IPS-11a (cell line): ENCODE measurements at regions not wholly inside any gene's neighbourhood (a gene's known extent, or its start where the extent isn't known, plus 50 kb on each side); places are given as distances from the start of the nearest gene placed in this dataset.
"Not testable (repeated sequence)": the region's sequence is repeated elsewhere in the genome, so short reads cannot be mapped to it uniquely, and the experiment has no call there.

Experiments
- H3K4me3 ChIP-seq: one replicate; pipeline ENCODE4 v1.5.1; 2013; ENCODE audit warnings: low read depth, low read length, control low read depth

- H3K4me3 ChIP-seq, result no peak overlapping the region
Measured at GRCh38 chr17:72565006-72565405, 444.2 kb downstream of the SOX9 start.

- no peak overlapping the region for H3K4me3 ChIP-seq
Measured at GRCh38 chr17:72565758-72566157, 444.9 kb downstream of the SOX9 start.

GRCh38 chr17:72566671-72567484 lies 446.1 kb downstream of the SOX9 start:
- H3K4me3 ChIP-seq, result no peak overlapping the region

- H3K4me3 ChIP-seq, result no peak overlapping the region
Measured at GRCh38 chr17:72567774-72568173, 447.0 kb downstream of the SOX9 start.

GRCh38 chr17:72569148-72569946 lies 448.5 kb downstream of the SOX9 start:
- no peak overlapping the region for H3K4me3 ChIP-seq

- H3K4me3 ChIP-seq, result no peak overlapping the region
Measured at GRCh38 chr17:72571813-72572396, 451.1 kb downstream of the SOX9 start.

GRCh38 chr17:72572604-72573491 lies 452.0 kb downstream of the SOX9 start:
- H3K4me3 ChIP-seq, result no peak overlapping the region

- H3K4me3 ChIP-seq, result not testable (repeated sequence)
Measured at GRCh38 chr17:72573492-72573801, 452.6 kb downstream of the SOX9 start.

GRCh38 chr17:72574675-72575510 lies 454.1 kb downstream of the SOX9 start:
- H3K4me3 ChIP-seq, result no peak overlapping the region

- H3K4me3 ChIP-seq, result no peak overlapping the region
Measured at GRCh38 chr17:72575542-72576233, 454.9 kb downstream of the SOX9 start.

- H3K4me3 ChIP-seq, result no peak overlapping the region
Measured at GRCh38 chr17:72576289-72576759, 455.5 kb downstream of the SOX9 start.

GRCh38 chr17:72578817-72579470 lies 458.1 kb downstream of the SOX9 start:
- H3K4me3 ChIP-seq, result no peak overlapping the region

- H3K4me3 ChIP-seq, result no peak overlapping the region
Measured at GRCh38 chr17:72579990-72580320, 459.1 kb downstream of the SOX9 start.

- H3K4me3 ChIP-seq, result no peak overlapping the region
Measured at GRCh38 chr17:72580321-72581127, 459.7 kb downstream of the SOX9 start.

- H3K4me3 ChIP-seq, result no peak overlapping the region
Measured at GRCh38 chr17:72587156-72587555, 466.3 kb downstream of the SOX9 start.

- H3K4me3 ChIP-seq, result no peak overlapping the region
Measured at GRCh38 chr17:72587773-72588511, 467.1 kb downstream of the SOX9 start.

- H3K4me3 ChIP-seq, result no peak overlapping the region
Measured at GRCh38 chr17:72588561-72588960, 467.7 kb downstream of the SOX9 start.
